ENCODE measurements at regions not wholly inside any gene's neighbourhood (a gene's known extent, or its start where the extent isn't known, plus 50 kb on each side); places are given as distances from the start of the nearest gene placed in this dataset.

DNA sequence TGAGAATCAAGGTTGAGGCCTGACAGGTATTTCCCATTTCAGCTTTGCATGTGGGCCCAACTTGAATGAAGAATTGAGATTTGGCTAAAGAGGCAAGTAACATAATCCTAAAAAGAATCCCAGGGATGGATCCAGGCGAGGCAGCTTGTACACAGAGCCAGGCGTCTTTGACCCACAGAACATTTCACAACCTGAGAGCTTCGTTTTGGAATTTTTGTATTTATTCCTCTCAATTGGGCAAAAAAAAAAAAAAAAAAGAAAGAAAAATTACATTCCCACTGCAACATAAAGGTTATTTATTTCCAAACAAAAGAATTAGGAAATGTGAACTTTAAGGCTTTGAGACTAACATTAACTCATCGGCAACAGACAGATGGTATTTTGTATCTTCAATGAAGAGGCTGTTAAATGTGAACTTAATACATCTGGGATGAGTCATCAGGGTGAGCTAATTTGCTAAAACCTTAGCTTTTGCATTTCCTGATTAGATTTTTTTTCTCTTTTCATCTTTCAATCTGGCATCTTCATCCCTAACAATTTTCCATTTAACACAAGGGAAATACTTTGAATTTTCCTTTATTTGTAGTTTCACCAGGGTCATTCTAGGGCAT lies 478.5 kb upstream of the TNP1 start:
- Histone ChIP-seq H3K4me1 (no peaks in the 10 kb centered on the region), H3K36me3 (replicated peaks in 1 of 2; ENCODE audit: insufficient read depth in 1 of 2, low read depth in 2 of 2) (no peaks in the 10 kb centered on the region), H3K4me3 (no peak overlapping the region), H3K27ac (no peak overlapping the region), H3K27me3 (no peaks in the 10 kb centered on the region), H3K9me3 (no peaks in the 10 kb centered on the region)
- 81 to 87% methylated on average over 4 of the region's 4 CpGs for WGBS, 2 donors
- no peak for TF ChIP-seq CTCF (IDR thresholded peaks at IDR 0.05)
- TF ChIP-seq POLR2A (IDR thresholded peaks at IDR 0.05) = no peak
- DNase-seq (no peak), ATAC-seq (no peak)
- intact Hi-C loops (cut with DNase I) = no loop called here

DNA sequence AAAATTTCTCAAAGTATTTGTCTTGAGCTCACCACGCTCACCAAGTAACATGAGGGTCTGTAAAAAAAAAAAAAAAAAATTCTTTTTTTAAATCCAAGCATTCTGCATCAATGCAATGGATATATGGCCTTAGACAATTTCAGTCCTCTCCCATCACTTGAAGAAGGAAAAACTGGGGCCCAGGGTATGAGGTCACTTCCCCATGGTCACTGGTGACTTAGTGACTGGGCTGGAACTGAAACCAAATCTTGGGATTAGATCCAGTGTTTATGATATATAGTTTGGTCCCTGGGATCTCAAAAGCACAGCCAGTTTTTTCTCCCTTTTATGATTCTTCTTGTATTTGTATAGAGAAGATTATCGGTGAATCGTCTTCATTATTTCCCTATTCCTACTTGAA lies 477.9 kb upstream of the TNP1 start:
- no peaks in the 10 kb centered on the region for H3K4me1 ChIP-seq
- DNase-seq (no peak), ATAC-seq (no peak)
- no peaks in the 10 kb centered on the region for H3K36me3 ChIP-seq (replicated peaks in 1 of 2; ENCODE audit: insufficient read depth in 1 of 2, low read depth in 2 of 2)
- no peak overlapping the region for H3K27ac ChIP-seq
- H3K27me3 ChIP-seq = no peaks in the 10 kb centered on the region
- TF ChIP-seq POLR2A (IDR thresholded peaks at IDR 0.05) (no peak), CTCF (IDR thresholded peaks at IDR 0.05) (no peak)
- no peak overlapping the region for H3K4me3 ChIP-seq
- WGBS, 2 donors = 87 to 91% methylated on average over 3 of the region's 3 CpGs
- intact Hi-C loops (cut with DNase I) = no loop called here
- no peaks in the 10 kb centered on the region for H3K9me3 ChIP-seq

DNA sequence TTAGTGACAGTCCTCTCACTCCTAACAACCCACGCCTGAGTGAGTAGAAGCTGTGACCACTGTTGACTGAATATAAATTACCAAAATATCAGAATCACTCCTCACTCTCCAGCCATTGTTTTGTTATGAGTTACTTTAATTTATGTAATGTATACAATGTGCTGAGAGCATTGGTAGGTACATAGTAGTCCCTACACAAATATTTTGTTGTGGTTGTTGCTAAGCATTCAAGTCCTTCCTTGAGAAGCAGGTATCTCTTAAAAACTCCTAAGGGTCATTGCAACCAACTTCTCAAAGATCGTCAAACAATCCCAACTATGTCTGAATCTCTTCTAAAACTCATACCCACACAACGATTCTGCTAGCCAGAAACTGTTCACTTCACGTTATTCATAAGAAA lies 476.8 kb upstream of the TNP1 start:
- Histone ChIP-seq H3K9me3 (no peaks in the 10 kb centered on the region), H3K27me3 (no peaks in the 10 kb centered on the region), H3K27ac (no peak overlapping the region), H3K36me3 (replicated peaks in 1 of 2; ENCODE audit: insufficient read depth in 1 of 2, low read depth in 2 of 2) (no peaks in the 10 kb centered on the region), H3K4me1 (peaks cover 1% of the 10 kb centered on the region), H3K4me3 (no peak overlapping the region)
- no peak for DNase-seq
- intact Hi-C loops (cut with DNase I) = no loop called here
- WGBS, 2 donors = 68 to 71% methylated on average over 4 of the region's 4 CpGs
- ATAC-seq = no peak
- no peak for TF ChIP-seq CTCF (IDR thresholded peaks at IDR 0.05)
- no peak for TF ChIP-seq POLR2A (IDR thresholded peaks at IDR 0.05)

DNA sequence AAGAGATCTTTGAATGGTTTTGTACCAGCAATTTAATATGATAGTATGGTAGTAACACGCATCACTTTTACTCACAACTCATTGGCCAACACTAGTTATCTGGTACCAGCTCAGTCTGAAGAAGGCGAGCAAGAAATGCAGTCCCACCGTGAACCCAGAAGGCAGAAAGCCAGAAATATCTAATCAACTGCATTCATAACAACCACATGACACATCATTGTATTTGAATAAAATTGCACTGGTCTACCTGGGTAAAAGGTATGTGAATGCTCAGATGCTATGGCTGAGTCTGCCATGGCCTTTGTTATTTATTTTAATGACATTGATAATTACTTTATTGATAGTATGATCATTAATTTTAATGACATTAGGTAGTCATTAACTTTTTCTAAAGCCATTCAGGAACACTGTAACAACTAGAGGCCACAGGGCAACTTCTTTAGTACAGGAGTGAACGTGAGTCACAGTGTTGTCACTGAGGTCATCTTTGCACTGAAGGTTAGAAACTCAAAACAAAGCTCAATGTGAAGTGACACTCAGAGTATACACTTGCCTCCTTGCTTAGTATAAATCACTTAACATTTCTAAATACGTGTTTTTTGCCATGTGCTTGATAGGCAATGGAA lies 475.6 kb upstream of the TNP1 start:
- ATAC-seq = no peak
- DNase-seq = no peak
- no peak for TF ChIP-seq CTCF (IDR thresholded peaks at IDR 0.05)
- TF ChIP-seq POLR2A (IDR thresholded peaks at IDR 0.05) = no peak
- Histone ChIP-seq H3K4me1 (peaks cover 8% of the 10 kb centered on the region), H3K36me3 (replicated peaks in 1 of 2; ENCODE audit: insufficient read depth in 1 of 2, low read depth in 2 of 2) (no peaks in the 10 kb centered on the region), H3K9me3 (no peaks in the 10 kb centered on the region), H3K27ac (no peak overlapping the region), H3K4me3 (no peak overlapping the region), H3K27me3 (no peaks in the 10 kb centered on the region)
- intact Hi-C loops (cut with DNase I) = no loop called here
- WGBS, 2 donors = 69 to 75% methylated on average over 5 of the region's 5 CpGs

GRCh38 chr2:217334561-217334960 lies 474.7 kb upstream of the TNP1 start:
- no peak for DNase-seq
- no peak for ATAC-seq
- no peaks in the 10 kb centered on the region for H3K9me3 ChIP-seq
- H3K27me3 ChIP-seq = no peaks in the 10 kb centered on the region
- H3K4me1 ChIP-seq = peaks cover 8% of the 10 kb centered on the region
- H3K27ac ChIP-seq = no peak overlapping the region
- intact Hi-C loops (cut with DNase I) = no loop called here
- H3K4me3 ChIP-seq = no peak overlapping the region
- TF ChIP-seq CTCF (IDR thresholded peaks at IDR 0.05) = no peak
- no peak for TF ChIP-seq POLR2A (IDR thresholded peaks at IDR 0.05)
- no peaks in the 10 kb centered on the region for H3K36me3 ChIP-seq (replicated peaks in 1 of 2; ENCODE audit: insufficient read depth in 1 of 2, low read depth in 2 of 2)

All from body of pancreas (tissue), 4 donors.